ENCODE measurements at regions not wholly inside any gene's neighbourhood (a gene's known extent, or its start where the extent isn't known, plus 50 kb on each side); places are given as distances from the start of the nearest gene placed in this dataset.

DNA sequence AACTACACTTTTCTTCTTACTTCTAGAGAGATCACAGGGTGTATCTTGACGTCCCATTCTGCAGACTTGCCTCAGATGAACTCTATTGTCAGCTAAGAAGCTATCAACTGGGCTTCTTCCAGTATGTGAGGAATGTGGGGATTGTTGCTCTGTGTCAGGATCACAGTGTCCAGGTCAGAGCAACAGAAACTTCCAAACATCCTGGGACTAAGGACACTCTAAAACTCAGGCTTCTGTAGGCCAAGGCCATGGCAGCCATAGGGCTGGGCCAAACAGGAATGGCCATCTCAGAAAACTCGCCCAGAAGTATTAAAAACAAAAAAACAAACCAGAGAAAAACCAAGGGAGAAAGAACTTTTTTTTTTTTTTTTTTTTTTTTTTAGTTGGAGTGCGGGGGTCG is 210.0 kb upstream of the CLINT1 start:
- Histone ChIP-seq H2AFZ (ENCODE audit: control insufficient read depth, low read depth, low read length) (no peak overlapping the region), H3K4me3 (no peak overlapping the region), H3K27me3 (replicated peaks in 1 of 2; ENCODE audit: control insufficient read depth in 2 of 2, insufficient read depth in 2 of 2, low read length in 1 of 2) (no peaks in the 10 kb centered on the region; a peak in 2 of 4 replicates), H3K79me2 (ENCODE audit: control insufficient read depth, insufficient read depth, low read length) (no peaks in the 10 kb centered on the region), H3K4me2 (ENCODE audit: control insufficient read depth, insufficient read depth) (no peak overlapping the region), H3K27ac (ENCODE audit: control insufficient read depth, insufficient read depth) (no peak overlapping the region), H3K4me1 (ENCODE audit: control insufficient read depth, insufficient read depth, low read length) (no peaks in the 10 kb centered on the region), H3K9ac (ENCODE audit: control insufficient read depth, insufficient read depth, low read length) (no peak overlapping the region), H4K20me1 (ENCODE audit: control insufficient read depth, insufficient read depth) (no peaks in the 10 kb centered on the region), H3K36me3 (ENCODE audit: control insufficient read depth in 2 of 2, insufficient read depth in 2 of 2, low read length in 1 of 2) (no peaks in the 10 kb centered on the region), H3K9me3 (replicated peaks; ENCODE audit: control insufficient read depth, insufficient read depth, low read length) (no peaks in the 10 kb centered on the region)
- SMC1A ChIA-PET (ENCODE audit: uncharacterized antibody, unreplicated experiment) = no interaction called here
- intact Hi-C loops (cut with micrococcal nuclease; ENCODE audit: unreplicated experiment) = no loop called here
- ATAC-seq (no peak), FAIRE-seq (no peak), DNase-seq (ENCODE audit: low read depth, low spot score) (no peak)
- POLR2A ChIA-PET = no interaction called here
- CTCF ChIA-PET = interaction anchor here (1.3 kb wide), 1 partner anchor 10 kb away, joined by 3 read pairs; no protein-coding TSS in a partner anchor
- WGBS (ENCODE audit: insufficient coverage, insufficient replicate concordance, low lambda C conversion rate, missing lambda C conversion rate) = 0% methylated on average over 2 of the region's 4 CpGs
- in situ Hi-C loops (cut with MboI) = no loop called here
- BruUV-seq (replicated peaks) = no TSS peak
- TF ChIP-seq CHD2 (IDR thresholded peaks at IDR 0.05; ENCODE audit: borderline replicate concordance, low read depth, low read length) = no peak
- no peak for TF ChIP-seq SMAD5 (IDR thresholded peaks at IDR 0.05; ENCODE audit: low read depth)
- TF ChIP-seq, protein P1, sequence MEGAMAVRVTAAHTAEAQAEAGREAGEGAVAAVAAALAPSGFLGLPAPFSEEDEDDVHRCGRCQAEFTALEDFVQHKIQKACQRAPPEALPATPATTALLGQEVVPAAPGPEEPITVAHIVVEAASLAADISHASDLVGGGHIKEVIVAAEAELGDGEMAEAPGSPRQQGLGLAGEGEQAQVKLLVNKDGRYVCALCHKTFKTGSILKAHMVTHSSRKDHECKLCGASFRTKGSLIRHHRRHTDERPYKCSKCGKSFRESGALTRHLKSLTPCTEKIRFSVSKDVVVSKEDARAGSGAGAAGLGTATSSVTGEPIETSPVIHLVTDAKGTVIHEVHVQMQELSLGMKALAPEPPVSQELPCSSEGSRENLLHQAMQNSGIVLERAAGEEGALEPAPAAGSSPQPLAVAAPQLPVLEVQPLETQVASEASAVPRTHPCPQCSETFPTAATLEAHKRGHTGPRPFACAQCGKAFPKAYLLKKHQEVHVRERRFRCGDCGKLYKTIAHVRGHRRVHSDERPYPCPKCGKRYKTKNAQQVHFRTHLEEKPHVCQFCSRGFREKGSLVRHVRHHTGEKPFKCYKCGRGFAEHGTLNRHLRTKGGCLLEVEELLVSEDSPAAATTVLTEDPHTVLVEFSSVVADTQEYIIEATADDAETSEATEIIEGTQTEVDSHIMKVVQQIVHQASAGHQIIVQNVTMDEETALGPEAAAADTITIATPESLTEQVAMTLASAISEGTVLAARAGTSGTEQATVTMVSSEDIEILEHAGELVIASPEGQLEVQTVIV (IDR thresholded peaks at IDR 0.05; ENCODE audit: borderline replicate concordance, partially characterized antibody) = no peak
- no peak for TF ChIP-seq POLR2AphosphoS5 (IDR thresholded peaks at IDR 0.05; ENCODE audit: low read length)
- TF ChIP-seq POLR2A (IDR thresholded peaks at IDR 0.05; ENCODE audit: low read depth, low read length) = no peak
- no peak for TF ChIP-seq RAD51 (IDR thresholded peaks at IDR 0.05)
- no peak for TF ChIP-seq PAX8 (IDR thresholded peaks at IDR 0.05)
- no peak for TF ChIP-seq EED (IDR thresholded peaks at IDR 0.05; ENCODE audit: low read depth)
- no peak for TF ChIP-seq ZNF24 (IDR thresholded peaks at IDR 0.05)
- TF ChIP-seq ATF7 (IDR thresholded peaks at IDR 0.05; ENCODE audit: low read depth) = no peak
- TF ChIP-seq, protein P2, sequence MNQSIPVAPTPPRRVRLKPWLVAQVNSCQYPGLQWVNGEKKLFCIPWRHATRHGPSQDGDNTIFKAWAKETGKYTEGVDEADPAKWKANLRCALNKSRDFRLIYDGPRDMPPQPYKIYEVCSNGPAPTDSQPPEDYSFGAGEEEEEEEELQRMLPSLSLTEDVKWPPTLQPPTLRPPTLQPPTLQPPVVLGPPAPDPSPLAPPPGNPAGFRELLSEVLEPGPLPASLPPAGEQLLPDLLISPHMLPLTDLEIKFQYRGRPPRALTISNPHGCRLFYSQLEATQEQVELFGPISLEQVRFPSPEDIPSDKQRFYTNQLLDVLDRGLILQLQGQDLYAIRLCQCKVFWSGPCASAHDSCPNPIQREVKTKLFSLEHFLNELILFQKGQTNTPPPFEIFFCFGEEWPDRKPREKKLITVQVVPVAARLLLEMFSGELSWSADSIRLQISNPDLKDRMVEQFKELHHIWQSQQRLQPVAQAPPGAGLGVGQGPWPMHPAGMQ (IDR thresholded peaks at IDR 0.05; ENCODE audit: borderline replicate concordance) = no peak
- no peak for TF ChIP-seq NFYA (IDR thresholded peaks at IDR 0.05; ENCODE audit: borderline replicate concordance, low read depth, low read length)
- no peak for TF ChIP-seq KLF5 (IDR thresholded peaks at IDR 0.05; ENCODE audit: partially characterized antibody)
- no peak for TF ChIP-seq ASH2L (IDR thresholded peaks at IDR 0.05; ENCODE audit: borderline replicate concordance, low read depth)
- TF ChIP-seq ZBED1 (IDR thresholded peaks at IDR 0.05; ENCODE audit: borderline replicate concordance) = no peak
- TF ChIP-seq, protein P3, sequence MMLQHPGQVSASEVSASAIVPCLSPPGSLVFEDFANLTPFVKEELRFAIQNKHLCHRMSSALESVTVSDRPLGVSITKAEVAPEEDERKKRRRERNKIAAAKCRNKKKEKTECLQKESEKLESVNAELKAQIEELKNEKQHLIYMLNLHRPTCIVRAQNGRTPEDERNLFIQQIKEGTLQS (IDR thresholded peaks at IDR 0.05; ENCODE audit: borderline replicate concordance, extremely low read depth, low read depth, low read length) = no peak
- no peak for TF ChIP-seq NBN (IDR thresholded peaks at IDR 0.05)
- TF ChIP-seq, protein P4, sequence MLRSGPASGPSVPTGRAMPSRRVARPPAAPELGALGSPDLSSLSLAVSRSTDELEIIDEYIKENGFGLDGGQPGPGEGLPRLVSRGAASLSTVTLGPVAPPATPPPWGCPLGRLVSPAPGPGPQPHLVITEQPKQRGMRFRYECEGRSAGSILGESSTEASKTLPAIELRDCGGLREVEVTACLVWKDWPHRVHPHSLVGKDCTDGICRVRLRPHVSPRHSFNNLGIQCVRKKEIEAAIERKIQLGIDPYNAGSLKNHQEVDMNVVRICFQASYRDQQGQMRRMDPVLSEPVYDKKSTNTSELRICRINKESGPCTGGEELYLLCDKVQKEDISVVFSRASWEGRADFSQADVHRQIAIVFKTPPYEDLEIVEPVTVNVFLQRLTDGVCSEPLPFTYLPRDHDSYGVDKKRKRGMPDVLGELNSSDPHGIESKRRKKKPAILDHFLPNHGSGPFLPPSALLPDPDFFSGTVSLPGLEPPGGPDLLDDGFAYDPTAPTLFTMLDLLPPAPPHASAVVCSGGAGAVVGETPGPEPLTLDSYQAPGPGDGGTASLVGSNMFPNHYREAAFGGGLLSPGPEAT (IDR thresholded peaks at IDR 0.05; ENCODE audit: low read depth) = no peak
- TF ChIP-seq PAX5 (IDR thresholded peaks at IDR 0.05; ENCODE audit: borderline replicate concordance, low read depth, low read length) = no peak
- RAD21 ChIA-PET (ENCODE audit: unreplicated experiment) = no interaction called here
